Stimulated activated naive CD8-positive, alpha-beta T cell treated with anti-CD3 and anti-CD28 coated beads, Interleukin-15, Interleukin-2, amounts not matched to agents 100 U/mL and 50 U/mL, for 24 hours (primary cell): ENCODE measurements at regions not wholly inside any gene's neighbourhood (a gene's known extent, or its start where the extent isn't known, plus 50 kb on each side); places are given as distances from the start of the nearest gene placed in this dataset.

Source experiments
- ATAC-seq: fragments of 150-1000 bp; cut with Tn5 transposase; one replicate; pipeline ENCODE4 v1.10.0; 2021
- DNase-seq: peaks from one replicate; pipeline ENCODE4 v3.0.0; 2021

- ATAC-seq (no peak), DNase-seq (no peak)
Measured at GRCh38 chr9:38286357-38286756, 106.1 kb upstream of the ALDH1B1 start.

GRCh38 chr9:38285236-38285635 is 107.3 kb upstream of the ALDH1B1 start:
- DNase-seq = no peak
- no peak for ATAC-seq

GRCh38 chr9:38284588-38285051 is 107.9 kb upstream of the ALDH1B1 start:
- DNase-seq = no peak
- ATAC-seq = no peak

GRCh38 chr9:38284039-38284575 is 108.4 kb upstream of the ALDH1B1 start:
- no peak for DNase-seq
- ATAC-seq = no peak

- no peak for DNase-seq
- ATAC-seq = no peak
Measured at GRCh38 chr9:38282756-38283155, 109.7 kb upstream of the ALDH1B1 start.

- no peak for DNase-seq
- no peak for ATAC-seq
Measured at GRCh38 chr9:38281917-38282316, 110.6 kb upstream of the ALDH1B1 start.

GRCh38 chr9:38281196-38281595 is 111.3 kb upstream of the ALDH1B1 start:
- DNase-seq (no peak), ATAC-seq (no peak)

- no peak for ATAC-seq
- DNase-seq = no peak
Measured at GRCh38 chr9:38280251-38280800, 112.2 kb upstream of the ALDH1B1 start.

GRCh38 chr9:38278931-38279679 is 113.4 kb upstream of the ALDH1B1 start:
- DNase-seq (no peak), ATAC-seq (no peak)

- DNase-seq = no peak
- no peak for ATAC-seq
Measured at GRCh38 chr9:38278457-38278856, 114.0 kb upstream of the ALDH1B1 start.

GRCh38 chr9:38277601-38278200 is 114.8 kb upstream of the ALDH1B1 start:
- DNase-seq = no peak
- ATAC-seq = no peak

- DNase-seq = no peak
- ATAC-seq = no peak
Measured at GRCh38 chr9:38276771-38277439, 115.6 kb upstream of the ALDH1B1 start.

GRCh38 chr9:38274800-38275199 is 117.7 kb upstream of the ALDH1B1 start:
- ATAC-seq (no peak), DNase-seq (no peak)

GRCh38 chr9:38272710-38273109 is 119.8 kb upstream of the ALDH1B1 start:
- ATAC-seq = no peak

GRCh38 chr9:38271666-38272241 is 120.7 kb upstream of the ALDH1B1 start:
- ATAC-seq = no peak

More at GRCh38 chr9:38272710-38273109, 119.8 kb upstream of the ALDH1B1 start:
- DNase-seq = no peak

GRCh38 chr9:38269775-38270174 is 122.7 kb upstream of the ALDH1B1 start:
- DNase-seq (no peak), ATAC-seq (no peak)

More at GRCh38 chr9:38271666-38272241, 120.7 kb upstream of the ALDH1B1 start:
- no peak for DNase-seq

GRCh38 chr9:38263532-38263931 is 129.0 kb upstream of the ALDH1B1 start:
- DNase-seq (no peak), ATAC-seq (no peak)

GRCh38 chr9:38259519-38260218 is 132.8 kb upstream of the ALDH1B1 start:
- no peak for ATAC-seq
- no peak for DNase-seq

- no peak for DNase-seq
- ATAC-seq = no peak
Measured at GRCh38 chr9:38259056-38259455, 133.4 kb upstream of the ALDH1B1 start.

- ATAC-seq (peak; percentile 14), DNase-seq (no peak)
Measured at GRCh38 chr9:38257626-38258215, 134.8 kb upstream of the ALDH1B1 start.

GRCh38 chr9:38256461-38256860 is 136.0 kb upstream of the ALDH1B1 start:
- ATAC-seq (no peak), DNase-seq (no peak)
